ENCODE measurements at regions not wholly inside any gene's neighbourhood (a gene's known extent, or its start where the extent isn't known, plus 50 kb on each side); places are given as distances from the start of the nearest gene placed in this dataset.

- TF ChIP-seq PRDM10 (tag by site-specific recombination; IDR thresholded peaks at IDR 0.05) = peak; percentile 37; the same call in 1 of the 2 replicates
- no peak for TF ChIP-seq ZNF280D (tag by site-specific recombination; IDR thresholded peaks at IDR 0.05)
- no peak for TF ChIP-seq ZNF274 (IDR thresholded peaks at IDR 0.05; ENCODE audit: low read length)
- no peak for TF ChIP-seq ZNF274 (tag by site-specific recombination; IDR thresholded peaks at IDR 0.05; ENCODE audit: borderline replicate concordance)
- no peak for TF ChIP-seq ZNF776 (tag by site-specific recombination; IDR thresholded peaks at IDR 0.05; ENCODE audit: borderline replicate concordance)
- TF ChIP-seq FEZF1 (tag by site-specific recombination; IDR thresholded peaks at IDR 0.05) = peak; percentile 33; the same call in 1 of the 2 replicates
- no peak for TF ChIP-seq ZNF571 (tag by site-specific recombination; IDR thresholded peaks at IDR 0.05)
- TF ChIP-seq ZNF140 (tag by site-specific recombination; IDR thresholded peaks at IDR 0.05) = no peak
- peak; percentile 18; the same call in 1 of the 2 replicates for TF ChIP-seq GFI1B (tag by site-specific recombination; IDR thresholded peaks at IDR 0.05)
- peak; percentile 76 for TF ChIP-seq BCL6B (tag by site-specific recombination; IDR thresholded peaks at IDR 0.05)
- TF ChIP-seq ZBTB17 (tag by site-specific recombination; IDR thresholded peaks at IDR 0.05) = peak; percentile 91
- no peak for TF ChIP-seq GLIS2 (tag by site-specific recombination; IDR thresholded peaks at IDR 0.05)
- 0 out of 2 replicates have a peak, but pooled peaks have one; percentile 36 for TF ChIP-seq TRIM28 (IDR thresholded peaks at IDR 0.05; ENCODE audit: borderline replicate concordance, low read length)
- peak; percentile 41; the same call in 1 of the 2 replicates for TF ChIP-seq MZF1 (tag by site-specific recombination; IDR thresholded peaks at IDR 0.05; ENCODE audit: borderline replicate concordance)
- TF ChIP-seq ZNF362 (tag by site-specific recombination; IDR thresholded peaks at IDR 0.05) = peak; percentile 86
- TF ChIP-seq ZXDB (tag by site-specific recombination; IDR thresholded peaks at IDR 0.05) = peak; percentile 63
- TF ChIP-seq ZNF48 (tag by site-specific recombination; IDR thresholded peaks at IDR 0.05) = no peak
- TF ChIP-seq ZNF350 (tag by site-specific recombination; IDR thresholded peaks at IDR 0.05) = no peak
- 0 out of 2 replicates have a peak, but pooled peaks have one; percentile 15 for TF ChIP-seq ZSCAN4 (tag by site-specific recombination; IDR thresholded peaks at IDR 0.05)
Measured at GRCh38 chr2:66070721-66071602, 364.0 kb upstream of the MEIS1 start (continued).
